ENCODE measurements at regions not wholly inside any gene's neighbourhood (a gene's known extent, or its start where the extent isn't known, plus 50 kb on each side); places are given as distances from the start of the nearest gene placed in this dataset.

DNA sequence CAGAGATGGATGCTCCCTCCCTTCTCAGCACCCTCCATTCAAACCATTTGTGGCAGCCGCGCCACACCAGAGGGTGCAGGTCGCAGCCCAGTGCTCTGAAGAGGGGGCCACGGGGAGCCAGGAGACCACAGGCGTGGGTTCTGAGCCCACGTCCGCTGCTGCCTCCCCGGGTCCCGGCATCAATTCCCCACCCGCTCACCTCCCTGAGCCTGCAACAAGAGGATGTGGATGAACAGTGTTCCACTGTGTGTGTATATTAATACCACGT, 120.1 kb upstream of the VSTM2B start:
- no peak for DNase-seq
- no peaks in the 10 kb centered on the region for H3K79me2 ChIP-seq (ENCODE audit: insufficient read depth, low read length)
- intact Hi-C loops (cut with micrococcal nuclease): no loop called here
- Mint-ChIP-seq H3K9me3 (no peaks in the 10 kb centered on the region), H3K27ac (no peak overlapping the region), H3K27me3 (ENCODE audit: low read depth in 3 of 3) (peaks cover 10 to 21% (median 17%) of the 10 kb centered on the region in 3 donors), H3K4me1 (no peaks in the 10 kb centered on the region), H3K4me3 (no peak overlapping the region), H3K36me3 (no peaks in the 10 kb centered on the region)
- TF ChIP-seq, protein P1, sequence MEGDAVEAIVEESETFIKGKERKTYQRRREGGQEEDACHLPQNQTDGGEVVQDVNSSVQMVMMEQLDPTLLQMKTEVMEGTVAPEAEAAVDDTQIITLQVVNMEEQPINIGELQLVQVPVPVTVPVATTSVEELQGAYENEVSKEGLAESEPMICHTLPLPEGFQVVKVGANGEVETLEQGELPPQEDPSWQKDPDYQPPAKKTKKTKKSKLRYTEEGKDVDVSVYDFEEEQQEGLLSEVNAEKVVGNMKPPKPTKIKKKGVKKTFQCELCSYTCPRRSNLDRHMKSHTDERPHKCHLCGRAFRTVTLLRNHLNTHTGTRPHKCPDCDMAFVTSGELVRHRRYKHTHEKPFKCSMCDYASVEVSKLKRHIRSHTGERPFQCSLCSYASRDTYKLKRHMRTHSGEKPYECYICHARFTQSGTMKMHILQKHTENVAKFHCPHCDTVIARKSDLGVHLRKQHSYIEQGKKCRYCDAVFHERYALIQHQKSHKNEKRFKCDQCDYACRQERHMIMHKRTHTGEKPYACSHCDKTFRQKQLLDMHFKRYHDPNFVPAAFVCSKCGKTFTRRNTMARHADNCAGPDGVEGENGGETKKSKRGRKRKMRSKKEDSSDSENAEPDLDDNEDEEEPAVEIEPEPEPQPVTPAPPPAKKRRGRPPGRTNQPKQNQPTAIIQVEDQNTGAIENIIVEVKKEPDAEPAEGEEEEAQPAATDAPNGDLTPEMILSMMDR (IDR thresholded peaks at IDR 0.05): no peak
- H2AFZ ChIP-seq (ENCODE audit: insufficient read depth, low read depth, low read length, poor library complexity, severe bottlenecking): no peak overlapping the region
- no peaks in the 10 kb centered on the region for H3K36me3 ChIP-seq (replicated peaks in 1 of 2; ENCODE audit: control insufficient read depth in 1 of 2, insufficient read depth in 2 of 2, low read length in 2 of 2)
- H3K27me3 ChIP-seq (ENCODE audit: control insufficient read depth in 2 of 2, insufficient read depth in 2 of 2, low read length in 2 of 2): no peaks in the 10 kb centered on the region
- no peaks in the 10 kb centered on the region for H3K4me1 ChIP-seq (ENCODE audit: control insufficient read depth in 1 of 2, insufficient read depth in 2 of 2, low read length in 2 of 2)
- no peak overlapping the region for H3K4me2 ChIP-seq (replicated peaks; ENCODE audit: extremely low read depth, low read length, poor library complexity, severe bottlenecking)
- 50% methylated on average over 4 of the region's 11 CpGs for WGBS (ENCODE audit: insufficient coverage)
- H3K27ac ChIP-seq (ENCODE audit: low read depth in 1 of 2, low read length in 2 of 2): no peak overlapping the region
- H3K4me3 ChIP-seq (replicated peaks in 1 of 3; ENCODE audit: low read depth in 2 of 3, low read length in 3 of 3): no peak overlapping the region
- no peak overlapping the region for H3K9ac ChIP-seq (ENCODE audit: insufficient read depth, low read length, poor library complexity, severe bottlenecking)
- H3K9me3 ChIP-seq (replicated peaks in 1 of 2; ENCODE audit: control insufficient read depth in 1 of 2, insufficient read depth in 1 of 2, low read length in 2 of 2): no peaks in the 10 kb centered on the region
- no peaks in the 10 kb centered on the region for H4K20me1 ChIP-seq (ENCODE audit: insufficient read depth, low read length)

DNA sequence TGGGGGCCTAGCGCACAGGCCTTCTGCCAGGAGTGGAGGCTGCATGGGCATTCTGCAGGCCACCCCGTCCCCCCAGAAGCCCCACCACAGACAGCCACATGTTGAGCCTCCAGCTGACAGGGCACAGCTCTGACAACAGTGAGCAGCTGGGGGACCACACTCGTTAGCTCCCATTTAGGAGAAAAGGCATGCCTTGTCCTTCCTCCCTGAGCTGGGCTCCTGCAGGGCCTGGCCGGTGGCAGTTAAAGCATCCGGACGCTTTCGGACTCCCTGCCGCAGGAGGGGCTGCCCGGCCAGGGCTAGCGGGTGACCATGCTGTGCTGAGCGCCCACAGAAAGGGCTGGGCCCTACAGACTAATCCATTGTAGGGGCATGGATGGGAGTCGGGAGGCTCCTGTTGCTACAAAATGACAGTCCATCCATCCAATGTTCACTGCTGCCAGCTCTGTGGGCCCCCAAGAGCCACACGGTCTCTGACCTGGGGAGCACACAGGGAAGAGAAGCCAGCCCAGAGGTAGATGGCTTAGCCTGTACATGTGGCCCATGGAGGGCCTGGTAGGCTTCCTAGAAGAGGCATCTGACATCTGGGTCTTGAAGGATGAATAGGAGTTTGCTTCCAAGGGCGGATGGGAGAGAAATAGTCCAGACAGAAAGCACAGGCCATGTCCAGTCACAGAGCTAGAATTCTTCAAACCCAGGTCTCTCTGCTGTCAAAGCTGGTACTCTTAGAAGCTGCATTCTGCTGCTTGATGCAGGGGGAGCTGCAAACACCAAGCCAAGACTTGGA, 116.5 kb upstream of the VSTM2B start:
- no peaks in the 10 kb centered on the region for H3K9me3 ChIP-seq (replicated peaks in 1 of 2; ENCODE audit: control insufficient read depth in 1 of 2, insufficient read depth in 1 of 2, low read length in 2 of 2)
- no peak for DNase-seq
- no peaks in the 10 kb centered on the region for H3K36me3 Mint-ChIP-seq
- H3K27ac Mint-ChIP-seq: no peak overlapping the region
- no peak overlapping the region for H3K27ac ChIP-seq (ENCODE audit: low read depth in 1 of 2, low read length in 2 of 2)
- H3K9me3 Mint-ChIP-seq: peaks cover 0 to 1% (median 0%) of the 10 kb centered on the region in 7 donors
- 87% methylated on average over 14 of the region's 14 CpGs for WGBS (ENCODE audit: insufficient coverage)
- no peaks in the 10 kb centered on the region for H3K4me1 Mint-ChIP-seq
- H3K4me3 ChIP-seq (replicated peaks in 1 of 3; ENCODE audit: low read depth in 2 of 3, low read length in 3 of 3): no peak overlapping the region
- H4K20me1 ChIP-seq (ENCODE audit: insufficient read depth, low read length): no peaks in the 10 kb centered on the region
- TF ChIP-seq, protein P1 (IDR thresholded peaks at IDR 0.05): no peak
- no peaks in the 10 kb centered on the region for H3K4me1 ChIP-seq (ENCODE audit: control insufficient read depth in 1 of 2, insufficient read depth in 2 of 2, low read length in 2 of 2)
- H3K9ac ChIP-seq (ENCODE audit: insufficient read depth, low read length, poor library complexity, severe bottlenecking): no peak overlapping the region
- H3K79me2 ChIP-seq (ENCODE audit: insufficient read depth, low read length): no peaks in the 10 kb centered on the region
- intact Hi-C loops (cut with micrococcal nuclease): no loop called here
- no peaks in the 10 kb centered on the region for H3K36me3 ChIP-seq (replicated peaks in 1 of 2; ENCODE audit: control insufficient read depth in 1 of 2, insufficient read depth in 2 of 2, low read length in 2 of 2)
- no peak overlapping the region for H3K4me2 ChIP-seq (replicated peaks; ENCODE audit: extremely low read depth, low read length, poor library complexity, severe bottlenecking)
- no peaks in the 10 kb centered on the region for H3K27me3 ChIP-seq (ENCODE audit: control insufficient read depth in 2 of 2, insufficient read depth in 2 of 2, low read length in 2 of 2)
- peaks cover 10 to 18% (median 12%) of the 10 kb centered on the region in 3 donors for H3K27me3 Mint-ChIP-seq (ENCODE audit: low read depth in 3 of 3)
- no peak overlapping the region for H2AFZ ChIP-seq (ENCODE audit: insufficient read depth, low read depth, low read length, poor library complexity, severe bottlenecking)
- H3K4me3 Mint-ChIP-seq: no peak overlapping the region

Data from CD14-positive monocyte (primary cell).